SK-N-SH (cell line): ENCODE measurements at regions not wholly inside any gene's neighbourhood (a gene's known extent, or its start where the extent isn't known, plus 50 kb on each side); places are given as distances from the start of the nearest gene placed in this dataset.

Experiments
- CTCF ChIA-PET: fragments of 300-600, 350-600 bp; formaldehyde crosslinking; extraction: SDS; loops from one replicate; lab custom pipeline; 2021; lab: Yijun Ruan, JAX
- POLR2A ChIA-PET: fragments of 350-600 bp; sonication (Branson Sonifier 250); formaldehyde crosslinking; extraction: SDS; loops from one replicate; lab custom pipeline; 2020; ENCODE audit warnings: antibody characterized with exemption, inconsistent platforms; lab: Yijun Ruan, JAX
- DNase-seq: peaks from one replicate; pipeline ENCODE4 v3.0.0; 2012
- H2AFZ ChIP-seq: fragments of 200-600 bp; sonication (generic); 2 replicates; pipeline ENCODE4 v1.8.1; 2016; ENCODE audit warnings: antibody characterized with exemption, mild to moderate bottlenecking, low read depth
- H3F3A ChIP-seq: fragments of 200-600 bp; sonication (generic); replicated peaks from 2 replicates; pipeline ENCODE3; 2016; ENCODE audit warnings: antibody characterized with exemption, mild to moderate bottlenecking; ENCODE audit not compliant: insufficient read depth
- H3K27ac ChIP-seq, 2 experiments: fragments of 200-500 bp in 1 of 2; fragments of 200-600 bp in 1 of 2; sonication (Bioruptor generic) in 1 of 2; sonication (generic), shearing (Covaris generic) in 1 of 2; 2 replicates each; pipeline versions ENCODE4 v1.5.1 to v1.6.1; 2014 to 2016; ENCODE audit warnings: low read depth in 2 of 2, inconsistent platforms in 1 of 2, low read length in 1 of 2, mild to moderate bottlenecking in 1 of 2, mixed read lengths in 1 of 2
- H3K27me3 ChIP-seq: fragments of 200-600 bp; sonication (generic), shearing (Covaris generic); 2 replicates; pipeline ENCODE4 v1.6.1; 2016; ENCODE audit warnings: mixed run types; ENCODE audit not compliant: insufficient read depth
- H3K36me3 ChIP-seq, 2 experiments: fragments of 200-500 bp in 1 of 2; fragments of 200-600 bp in 1 of 2; sonication (Bioruptor generic) in 1 of 2; sonication (generic) in 1 of 2; replicated peaks in 1 of 2; 2 replicates each; pipeline versions ENCODE3 to v1.5.1; 2014 to 2016; ENCODE audit warnings: low read length in 1 of 2, mild to moderate bottlenecking in 1 of 2; ENCODE audit not compliant: insufficient read depth in 2 of 2, control insufficient read depth in 1 of 2
- H3K4me1 ChIP-seq, 2 experiments: fragments of 200-500 bp in 1 of 2; fragments of 200-600 bp in 1 of 2; sonication (Bioruptor generic) in 1 of 2; sonication (generic), shearing (Covaris generic) in 1 of 2; 2 replicates each; pipeline versions ENCODE4 v1.5.1 to v1.6.1; 2014 to 2016; ENCODE audit warnings: low read depth in 1 of 2, low read length in 1 of 2, mixed run types in 1 of 2; ENCODE audit not compliant: insufficient read depth in 2 of 2, control insufficient read depth in 1 of 2
- H3K4me2 ChIP-seq: fragments of 200-600 bp; sonication (generic), shearing (Covaris generic); 2 replicates; pipeline ENCODE4 v1.6.1; 2017; ENCODE audit warnings: mixed run types
- H3K4me3 ChIP-seq, 2 experiments: fragments of 200-500 bp in 1 of 2; fragments of 200-600 bp in 1 of 2; sonication (Bioruptor generic) in 1 of 2; sonication (generic), shearing (Covaris generic) in 1 of 2; 2 replicates each; pipeline versions ENCODE4 v1.5.1 to v1.8.1; 2014 to 2016; ENCODE audit warnings: low read depth in 2 of 2, inconsistent platforms in 1 of 2, low read length in 1 of 2, mild to moderate bottlenecking in 1 of 2, mixed read lengths in 1 of 2, moderate library complexity in 1 of 2
- H3K79me2 ChIP-seq: fragments of 200-600 bp; sonication (generic); 2 replicates; pipeline ENCODE4 v1.8.1; 2017; ENCODE audit warnings: mild to moderate bottlenecking; ENCODE audit not compliant: insufficient read depth
- H3K9ac ChIP-seq: fragments of 200-600 bp; sonication (generic); 2 replicates; pipeline ENCODE4 v1.6.1; 2017; ENCODE audit warnings: mixed run types
- H3K9me2 ChIP-seq: fragments of 200-600 bp; sonication (generic); 2 replicates; pipeline ENCODE4 v1.6.1; 2017; ENCODE audit warnings: mixed run types
- H3K9me3 ChIP-seq: fragments of 200-600 bp; sonication (generic); 2 replicates; pipeline ENCODE4 v1.6.1; 2017; ENCODE audit warnings: mixed run types, mild to moderate bottlenecking, moderate library complexity
- H4K20me1 ChIP-seq: fragments of 200-600 bp; sonication (generic); 2 replicates; pipeline ENCODE4 v1.6.1; 2017; ENCODE audit warnings: mild to moderate bottlenecking, mixed run types; ENCODE audit not compliant: insufficient read depth
- CHD2 ChIP-seq: fragments of 150-350 bp; IDR thresholded peaks from 2 replicates; pipeline ENCODE4 v1.6.1; 2018; ENCODE audit warnings: low read length; ENCODE audit not compliant: partially characterized antibody
- CTCF ChIP-seq: fragments of 200-600 bp; sonication (generic); IDR thresholded peaks from 2 replicates; pipeline ENCODE4 v1.6.1; 2017; ENCODE audit warnings: antibody characterized with exemption, mild to moderate bottlenecking, moderate library complexity
- FOXJ3 ChIP-seq: sonication (generic); formaldehyde crosslinking; IDR thresholded peaks from 2 replicates; pipeline ENCODE4 v1.5.1; 2020; ENCODE audit warnings: mild to moderate bottlenecking, missing genetic modification reagents
- GABPA ChIP-seq: IDR thresholded peaks from 2 replicates; pipeline ENCODE4 v1.4.0; 2012; ENCODE audit warnings: low read depth, mild to moderate bottlenecking
- MXI1 ChIP-seq: IDR thresholded peaks from 2 replicates; pipeline ENCODE4 v1.6.1; 2012; ENCODE audit warnings: mild to moderate bottlenecking, low read depth, low read length, improper control_type of control experiment
- POLR2AphosphoS5 ChIP-seq: IDR thresholded peaks from 2 replicates; pipeline ENCODE4 v1.6.1; 2012; ENCODE audit warnings: low read depth, low read length
- RCOR1 ChIP-seq: fragments of 150-350 bp; IDR thresholded peaks from 2 replicates; pipeline ENCODE4 v1.6.1; 2017; ENCODE audit warnings: antibody characterized with exemption, low read length
- REST ChIP-seq: IDR thresholded peaks from 2 replicates; pipeline ENCODE4 v1.6.1; 2012; ENCODE audit warnings: mild to moderate bottlenecking, low read depth, low read length, moderate library complexity
- RXRA ChIP-seq: IDR thresholded peaks from 2 replicates; pipeline ENCODE4 v1.4.0; 2012; ENCODE audit warnings: low read depth, mild to moderate bottlenecking, borderline replicate concordance
- SIN3A ChIP-seq: IDR thresholded peaks from 2 replicates; pipeline ENCODE4 v1.6.1; 2012; ENCODE audit warnings: low read depth, mild to moderate bottlenecking, low read length, moderate library complexity, borderline replicate concordance
- USF2 ChIP-seq: fragments of 150-350 bp; IDR thresholded peaks from 2 replicates; pipeline ENCODE4 v1.6.1; 2017; ENCODE audit warnings: antibody characterized with exemption, low read length, low read depth, borderline replicate concordance
- YY1 ChIP-seq: IDR thresholded peaks from 2 replicates; pipeline ENCODE4 v1.4.0; 2012; ENCODE audit warnings: low read depth, mild to moderate bottlenecking
- ZBTB33 ChIP-seq: IDR thresholded peaks from 2 replicates; pipeline ENCODE4 v1.4.0; 2012; ENCODE audit warnings: low read depth, borderline replicate concordance
- WGBS: methylation state at CpG from one replicate; pipeline ENCODE4 v1.1.6; 2017; ENCODE audit warnings: low lambda C conversion rate; 5-methylcytosine and 5-hydroxymethylcytosine counted together

- ChIA-PET CTCF (interaction anchor here (3.3 kb wide), 1 partner anchor 12 kb away, joined by 17 read pairs; no protein-coding TSS in a partner anchor), POLR2A (no interaction called here)
- H3K27me3 ChIP-seq: peaks cover 11% of the 10 kb centered on the region
- no peak overlapping the region for H3K27ac ChIP-seq
- no peak overlapping the region for H3K4me2 ChIP-seq
- H3K9ac ChIP-seq: no peak overlapping the region
- 4% methylated on average over 3 of the region's 5 CpGs for WGBS
- no peaks in the 10 kb centered on the region for H3K36me3 ChIP-seq
- H3K4me1 ChIP-seq: no peaks in the 10 kb centered on the region; a peak in 1 of 4 replicates
- DNase-seq: no peak
- H4K20me1 ChIP-seq: no peaks in the 10 kb centered on the region
- no peaks in the 10 kb centered on the region for H3F3A ChIP-seq
- no peak overlapping the region for H2AFZ ChIP-seq
- no peaks in the 10 kb centered on the region for H3K9me2 ChIP-seq
- TF ChIP-seq FOXJ3 (CRISPR knock-in tag) (no peak), CHD2 (no peak), REST (no peak)
- no peaks in the 10 kb centered on the region for H3K79me2 ChIP-seq
- H3K4me3 ChIP-seq: no peak overlapping the region
- no peaks in the 10 kb centered on the region for H3K9me3 ChIP-seq
Measured at GRCh38 chr22:49292909-49293308, 534.8 kb downstream of the BRD1 start.

- H3K9me2 ChIP-seq: no peaks in the 10 kb centered on the region
- no peak overlapping the region for H3K4me2 ChIP-seq
- no peaks in the 10 kb centered on the region for H3K9me3 ChIP-seq
- no peak overlapping the region for H3K27ac ChIP-seq
- H3K4me1 ChIP-seq: no peaks in the 10 kb centered on the region; a peak in 1 of 4 replicates
- 13% methylated on average over 5 of the region's 5 CpGs for WGBS
- no peak overlapping the region for H2AFZ ChIP-seq
- no peaks in the 10 kb centered on the region for H3F3A ChIP-seq
- peaks cover 12% of the 10 kb centered on the region for H3K27me3 ChIP-seq
- no peak overlapping the region for H3K4me3 ChIP-seq
- CTCF ChIA-PET: interaction anchor here (3.3 kb wide), 1 partner anchor 13 kb away, joined by 17 read pairs; no protein-coding TSS in a partner anchor
- H3K79me2 ChIP-seq: no peaks in the 10 kb centered on the region
- H3K36me3 ChIP-seq: no peaks in the 10 kb centered on the region
- DNase-seq: no peak
- POLR2A ChIA-PET: no interaction called here
- no peak overlapping the region for H3K9ac ChIP-seq
- H4K20me1 ChIP-seq: no peaks in the 10 kb centered on the region
- TF ChIP-seq RCOR1: no peak
- no peak for TF ChIP-seq ZBTB33
- TF ChIP-seq RXRA: no peak
- TF ChIP-seq YY1: no peak
- TF ChIP-seq SIN3A: no peak
- TF ChIP-seq POLR2AphosphoS5: no peak
- TF ChIP-seq MXI1: no peak
- TF ChIP-seq USF2: no peak
- TF ChIP-seq REST: no peak
- TF ChIP-seq CTCF: no peak
- TF ChIP-seq GABPA: no peak
Measured at GRCh38 chr22:49291781-49292180, 535.9 kb downstream of the BRD1 start.
